Rectal smooth muscle tissue (tissue), 1 donor: ENCODE measurements at regions not wholly inside any gene's neighbourhood (a gene's known extent, or its start where the extent isn't known, plus 50 kb on each side); places are given as distances from the start of the nearest gene placed in this dataset.

ENCODE experiments used
- H3K27ac ChIP-seq: one replicate; pipeline ENCODE4 v1.7.0; 2013; ENCODE audit warnings: low read depth, low read length, inconsistent platforms
- H3K27me3 ChIP-seq: one replicate; pipeline ENCODE4 v1.7.0; 2013; ENCODE audit warnings: low read length; ENCODE audit not compliant: control insufficient read depth, insufficient read depth
- H3K36me3 ChIP-seq: one replicate; pipeline ENCODE4 v1.7.0; 2013; ENCODE audit warnings: low read length; ENCODE audit not compliant: control insufficient read depth, insufficient read depth
- H3K4me1 ChIP-seq: one replicate; pipeline ENCODE4 v1.7.0; 2013; ENCODE audit warnings: low read length; ENCODE audit not compliant: control insufficient read depth, insufficient read depth
- H3K4me3 ChIP-seq: one replicate; pipeline ENCODE4 v1.7.0; 2013; ENCODE audit warnings: low read length
- H3K9ac ChIP-seq: one replicate; pipeline ENCODE4 v1.7.0; 2013; ENCODE audit warnings: low read length

DNA sequence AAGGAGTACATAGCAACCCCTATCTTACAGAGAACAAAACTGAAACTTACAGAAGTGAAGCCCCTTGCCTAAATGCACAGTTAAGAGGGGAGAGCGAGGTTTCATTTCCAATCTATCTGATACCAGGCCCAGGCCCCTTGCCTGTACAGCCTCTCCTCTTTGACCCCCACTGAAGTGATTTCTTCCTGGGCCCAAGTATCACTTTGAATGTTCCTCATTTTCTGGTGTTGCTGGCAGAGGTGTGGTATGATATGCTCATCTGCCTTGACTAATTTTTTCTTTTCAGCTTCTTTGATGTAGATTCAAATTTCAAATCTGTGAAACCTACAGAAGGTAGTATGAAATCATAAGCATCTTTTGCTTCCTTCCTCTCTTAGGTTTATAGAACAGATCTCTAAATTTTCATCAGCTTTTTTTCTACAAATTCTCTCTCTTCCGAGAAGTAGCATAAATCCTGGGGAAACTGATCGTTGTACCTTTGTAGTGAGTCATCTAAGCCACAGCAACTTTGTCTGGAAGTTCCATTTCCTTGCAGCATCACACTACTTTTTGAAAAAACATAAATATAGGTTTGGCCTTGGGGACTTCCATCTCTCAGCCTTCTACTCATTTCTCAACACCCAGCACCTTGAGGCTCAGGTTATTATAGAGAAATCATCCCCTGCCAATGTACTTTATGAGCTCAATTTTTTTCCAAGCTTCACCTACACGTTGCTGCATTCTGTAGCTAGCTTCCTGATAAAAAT lies 402.4 kb upstream of the PTGER4 start:
- no peak overlapping the region for H3K9ac ChIP-seq
- H3K4me3 ChIP-seq: no peak overlapping the region
- no peak overlapping the region for H3K27ac ChIP-seq
- no peaks in the 10 kb centered on the region for H3K36me3 ChIP-seq
- no peaks in the 10 kb centered on the region for H3K4me1 ChIP-seq
- no peaks in the 10 kb centered on the region for H3K27me3 ChIP-seq

DNA sequence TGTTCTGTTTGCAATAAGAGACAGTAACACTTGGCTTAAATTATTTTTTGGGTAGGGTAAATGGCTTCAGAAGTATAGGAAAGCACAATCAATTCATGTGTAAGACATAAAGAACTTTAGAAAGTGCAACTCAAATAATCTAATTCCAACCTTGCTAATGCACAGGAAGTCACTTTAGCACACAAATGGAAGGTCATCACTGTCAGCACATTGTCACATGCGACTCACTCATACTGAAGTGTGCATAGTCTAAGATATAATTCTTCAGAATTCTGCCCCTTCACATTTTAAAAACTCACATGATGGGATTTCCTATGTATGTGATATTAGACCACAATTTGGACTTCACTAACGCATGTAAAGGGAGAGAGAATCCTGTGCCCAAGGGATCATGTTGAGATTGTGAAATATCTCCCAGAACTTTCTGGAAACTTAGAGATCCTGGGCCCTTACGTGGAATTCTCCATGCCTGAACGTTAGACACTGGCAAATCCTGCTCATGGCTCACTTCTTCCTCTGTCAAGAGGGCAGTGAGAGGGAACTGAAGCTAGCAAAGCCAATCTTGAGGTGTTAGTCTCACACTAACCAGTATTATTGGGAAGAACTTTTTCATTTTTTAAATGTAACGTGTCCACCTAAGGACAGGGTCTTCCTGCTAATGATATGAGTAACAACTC lies 403.2 kb upstream of the PTGER4 start:
- no peak overlapping the region for H3K27ac ChIP-seq
- H3K4me1 ChIP-seq: no peaks in the 10 kb centered on the region
- H3K36me3 ChIP-seq: no peaks in the 10 kb centered on the region
- no peak overlapping the region for H3K9ac ChIP-seq
- H3K4me3 ChIP-seq: no peak overlapping the region
- no peaks in the 10 kb centered on the region for H3K27me3 ChIP-seq

GRCh38 chr5:40274568-40274967 lies 405.1 kb upstream of the PTGER4 start:
- no peak overlapping the region for H3K27ac ChIP-seq
- no peak overlapping the region for H3K4me3 ChIP-seq
- H3K4me1 ChIP-seq: no peaks in the 10 kb centered on the region
- no peak overlapping the region for H3K9ac ChIP-seq
- H3K27me3 ChIP-seq: no peaks in the 10 kb centered on the region
- no peaks in the 10 kb centered on the region for H3K36me3 ChIP-seq

- Histone ChIP-seq H3K4me3 (no peak overlapping the region), H3K36me3 (no peaks in the 10 kb centered on the region), H3K27me3 (no peaks in the 10 kb centered on the region), H3K9ac (no peak overlapping the region), H3K4me1 (no peaks in the 10 kb centered on the region), H3K27ac (no peak overlapping the region)
Observed at GRCh38 chr5:40273936-40274335, 405.8 kb upstream of the PTGER4 start.

DNA sequence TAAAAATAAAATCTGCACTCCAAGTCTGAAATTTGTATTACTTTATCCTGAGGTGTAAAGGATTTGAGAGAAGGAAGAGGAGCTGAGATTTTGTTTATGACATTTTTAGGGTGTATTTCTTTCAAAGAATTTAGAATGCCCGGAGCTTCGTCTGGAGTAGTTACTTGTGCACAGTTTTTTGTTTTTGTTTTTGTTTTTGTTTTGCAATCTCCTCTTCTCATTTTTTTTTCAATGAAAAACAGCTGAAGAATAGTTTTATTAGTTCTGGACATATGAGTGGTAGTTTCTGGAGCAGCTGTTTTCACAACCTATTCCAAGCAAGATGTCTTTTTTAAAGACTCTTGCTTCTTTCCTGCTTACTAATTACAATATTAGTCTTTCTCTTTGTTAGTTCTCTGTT lies 408.2 kb upstream of the PTGER4 start:
- no peaks in the 10 kb centered on the region for H3K4me1 ChIP-seq
- no peaks in the 10 kb centered on the region for H3K27me3 ChIP-seq
- H3K27ac ChIP-seq: no peak overlapping the region
- no peaks in the 10 kb centered on the region for H3K36me3 ChIP-seq
- no peak overlapping the region for H3K4me3 ChIP-seq
- H3K9ac ChIP-seq: no peak overlapping the region

DNA sequence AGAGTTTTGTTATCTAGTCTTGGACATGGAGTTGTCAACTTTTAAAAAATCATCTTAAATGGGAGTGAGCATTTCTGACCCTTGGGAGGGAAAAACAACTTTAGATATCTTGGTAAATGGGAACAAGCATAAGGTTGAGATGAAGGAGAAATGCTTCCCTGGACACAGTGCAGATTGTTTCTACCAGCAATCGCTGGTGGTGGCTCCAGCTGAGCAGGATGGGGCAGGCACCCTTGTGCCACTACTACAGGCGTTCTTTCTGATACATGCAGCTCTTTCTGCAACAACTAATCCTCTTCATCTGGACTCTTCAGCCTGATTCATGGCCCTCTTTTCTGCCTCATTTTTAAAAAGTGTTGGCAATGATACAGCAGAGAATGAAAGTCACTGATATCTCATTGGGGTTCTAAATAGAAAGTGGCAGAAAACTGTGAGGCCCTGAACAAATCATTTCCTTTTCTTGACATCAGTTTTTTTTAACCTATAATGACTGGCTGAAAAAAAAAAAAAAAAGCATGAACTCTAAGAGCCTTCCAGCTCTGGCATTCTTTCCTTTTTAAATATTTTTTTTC lies 409.4 kb upstream of the PTGER4 start:
- Histone ChIP-seq H3K27ac (no peak overlapping the region), H3K4me3 (no peak overlapping the region)

GRCh38 chr5:40268088-40268487 lies 411.6 kb upstream of the PTGER4 start:
- H3K4me3 ChIP-seq: no peak overlapping the region
- H3K36me3 ChIP-seq: no peaks in the 10 kb centered on the region
- H3K27me3 ChIP-seq: no peaks in the 10 kb centered on the region
- H3K4me1 ChIP-seq: no peaks in the 10 kb centered on the region
- no peak overlapping the region for H3K27ac ChIP-seq
- H3K9ac ChIP-seq: no peak overlapping the region

More for the DNA sequence above, 409.4 kb upstream of the PTGER4 start:
- no peaks in the 10 kb centered on the region for H3K36me3 ChIP-seq
- no peaks in the 10 kb centered on the region for H3K4me1 ChIP-seq
- no peak overlapping the region for H3K9ac ChIP-seq
- H3K27me3 ChIP-seq: no peaks in the 10 kb centered on the region

DNA sequence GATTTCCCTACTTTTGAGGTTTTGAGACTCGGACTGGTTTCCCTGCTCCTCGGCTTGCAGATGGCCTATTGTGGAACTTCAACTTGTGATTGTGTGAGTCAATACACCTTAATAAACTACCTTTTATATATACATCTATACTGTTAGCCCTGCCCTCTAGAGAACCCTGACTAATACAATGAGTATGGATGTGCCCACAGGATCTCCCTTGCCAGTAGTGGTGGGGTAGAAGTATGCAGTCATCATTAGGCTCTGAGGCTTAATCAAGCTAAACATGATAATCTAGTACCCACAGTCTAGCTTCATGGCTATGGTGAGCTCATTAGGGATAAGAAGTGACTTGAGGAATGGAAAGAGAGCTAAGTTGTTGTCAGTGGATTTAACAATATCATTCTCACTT lies 412.8 kb upstream of the PTGER4 start:
- no peak overlapping the region for H3K4me3 ChIP-seq
- no peaks in the 10 kb centered on the region for H3K27me3 ChIP-seq
- H3K36me3 ChIP-seq: no peaks in the 10 kb centered on the region
- H3K27ac ChIP-seq: no peak overlapping the region
- H3K4me1 ChIP-seq: no peaks in the 10 kb centered on the region
- H3K9ac ChIP-seq: no peak overlapping the region

GRCh38 chr5:40261984-40262383 lies 417.7 kb upstream of the PTGER4 start:
- H3K4me1 ChIP-seq: no peaks in the 10 kb centered on the region
- no peak overlapping the region for H3K27ac ChIP-seq
- H3K27me3 ChIP-seq: no peaks in the 10 kb centered on the region
- H3K36me3 ChIP-seq: no peaks in the 10 kb centered on the region
- H3K9ac ChIP-seq: no peak overlapping the region
- H3K4me3 ChIP-seq: no peak overlapping the region

- Histone ChIP-seq H3K9ac (no peak overlapping the region), H3K27ac (no peak overlapping the region), H3K27me3 (no peaks in the 10 kb centered on the region), H3K36me3 (no peaks in the 10 kb centered on the region), H3K4me1 (no peaks in the 10 kb centered on the region), H3K4me3 (no peak overlapping the region)
Observed at GRCh38 chr5:40260361-40260760, 419.4 kb upstream of the PTGER4 start.

DNA sequence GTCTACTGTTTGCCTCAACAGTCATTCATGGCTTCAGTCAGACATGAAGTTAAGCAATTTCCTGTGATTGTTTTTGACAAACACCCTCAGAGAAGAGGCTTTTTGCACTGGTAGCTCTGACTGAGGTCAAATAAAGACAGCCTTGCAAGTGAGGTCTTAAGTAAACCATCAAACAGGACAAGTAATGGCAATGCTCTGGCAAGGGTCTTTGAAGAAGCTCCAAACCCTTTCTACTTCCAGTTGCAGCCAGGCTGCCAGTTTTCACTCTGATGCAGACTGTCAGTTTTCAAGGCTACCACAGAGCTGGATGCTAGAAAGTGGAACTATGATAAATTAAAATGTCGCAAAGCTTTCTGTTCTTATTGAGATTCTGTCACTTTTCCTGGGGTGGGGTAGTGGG lies 421.5 kb upstream of the PTGER4 start:
- no peaks in the 10 kb centered on the region for H3K4me1 ChIP-seq
- no peak overlapping the region for H3K4me3 ChIP-seq
- H3K27me3 ChIP-seq: no peaks in the 10 kb centered on the region
- no peaks in the 10 kb centered on the region for H3K36me3 ChIP-seq
- no peak overlapping the region for H3K9ac ChIP-seq
- H3K27ac ChIP-seq: no peak overlapping the region

DNA sequence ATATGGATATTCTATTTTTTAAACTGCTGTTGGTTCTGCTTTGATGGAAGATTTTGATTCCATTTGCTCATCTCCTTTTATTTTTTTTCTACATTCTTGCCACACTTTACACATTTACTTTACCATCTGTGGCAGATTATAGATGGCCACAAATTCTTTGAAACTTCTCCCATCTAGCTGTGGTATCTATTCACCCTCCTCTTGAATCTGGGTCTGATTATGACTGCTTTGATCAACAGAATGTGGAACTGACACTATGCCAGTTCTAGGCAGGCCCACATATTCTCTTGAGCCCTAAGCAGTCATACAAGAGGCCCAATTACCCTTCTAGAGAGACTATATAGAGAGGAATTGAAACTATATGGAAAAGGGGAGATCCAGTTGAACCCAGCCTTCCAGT lies 439.0 kb upstream of the PTGER4 start:
- Histone ChIP-seq H3K27me3 (no peaks in the 10 kb centered on the region), H3K4me3 (no peak overlapping the region), H3K36me3 (no peaks in the 10 kb centered on the region), H3K9ac (no peak overlapping the region), H3K27ac (no peak overlapping the region), H3K4me1 (no peaks in the 10 kb centered on the region)

DNA sequence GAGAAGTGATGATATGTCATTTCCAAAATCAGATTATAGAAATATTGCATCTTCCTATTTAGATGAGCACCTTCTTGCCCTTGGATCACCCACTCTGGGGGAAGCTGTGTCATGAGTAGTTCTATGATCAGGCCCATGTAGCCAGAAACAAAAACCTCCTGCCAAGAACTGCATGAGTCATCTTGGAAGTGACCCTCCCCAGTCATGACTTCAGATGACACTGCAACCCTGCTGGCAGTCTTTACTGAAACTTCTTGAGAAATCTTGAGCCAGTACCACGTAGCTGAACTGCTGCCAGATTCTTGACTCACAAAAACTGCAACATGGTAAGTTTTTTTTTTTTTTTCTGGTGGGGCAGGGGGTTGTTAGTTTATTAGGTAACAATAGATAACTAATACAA lies 439.6 kb upstream of the PTGER4 start:
- H3K27me3 ChIP-seq: no peaks in the 10 kb centered on the region

More for the DNA sequence above, 439.6 kb upstream of the PTGER4 start:
- no peak overlapping the region for H3K4me3 ChIP-seq
- no peaks in the 10 kb centered on the region for H3K4me1 ChIP-seq
- H3K27ac ChIP-seq: no peak overlapping the region
- no peak overlapping the region for H3K9ac ChIP-seq
- no peaks in the 10 kb centered on the region for H3K36me3 ChIP-seq
